GM23248 (cell line): ENCODE measurements at regions not wholly inside any gene's neighbourhood (a gene's known extent, or its start where the extent isn't known, plus 50 kb on each side); places are given as distances from the start of the nearest gene placed in this dataset.
"Not testable (repeated sequence)": the region's sequence is repeated elsewhere in the genome, so short reads cannot be mapped to it uniquely, and the experiment has no call there.

Source experiments
- EZH2 ChIP-seq: fragments of 200-600 bp; sonication (generic); IDR thresholded peaks from 2 replicates; pipeline ENCODE4 v1.6.1; 2018; ENCODE audit warnings: antibody characterized with exemption, mild to moderate bottlenecking; ENCODE audit not compliant: insufficient read depth, poor library complexity, severe bottlenecking
- EZH2phosphoT487 ChIP-seq: fragments of 200-600 bp; sonication (generic); IDR thresholded peaks from 2 replicates; pipeline ENCODE4 v1.6.1; 2018; ENCODE audit warnings: antibody characterized with exemption, moderate library complexity, mild to moderate bottlenecking, low read depth; ENCODE audit not compliant: insufficient read depth

GRCh38 chr21:22818681-22819485, 1820.7 kb downstream of the NCAM2 start:
- not testable (repeated sequence) for TF ChIP-seq EZH2, EZH2phosphoT487
